T-helper 2 cell (primary cell): ENCODE measurements at regions not wholly inside any gene's neighbourhood (a gene's known extent, or its start where the extent isn't known, plus 50 kb on each side); places are given as distances from the start of the nearest gene placed in this dataset.

Source experiments
- DNase-seq, 5 experiments: peaks; one replicate each; pipeline versions ENCODE4 v3.0.0 to v3.0.0-alpha.2; 2012 to 2022

DNA sequence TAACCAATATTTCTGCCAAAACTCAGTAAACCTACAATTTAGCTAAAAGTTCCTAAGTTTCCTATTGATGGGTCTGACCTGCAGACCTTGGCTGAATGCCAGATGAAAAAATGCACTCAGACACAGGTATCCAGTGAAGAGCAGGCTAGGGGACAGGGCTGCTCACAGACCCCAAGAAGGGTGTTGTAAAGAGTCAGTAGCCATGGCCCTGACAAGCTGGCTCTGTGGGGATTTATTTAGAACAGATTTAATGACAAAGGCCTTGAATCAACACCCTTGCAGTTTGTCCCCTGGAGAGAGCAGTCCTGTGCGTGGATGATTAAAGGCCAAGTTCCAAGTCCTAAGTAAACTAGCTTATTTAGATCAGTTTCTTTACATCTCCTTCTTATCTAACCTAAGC is 1243.2 kb upstream of the ADGRL4 start:
- no peak for DNase-seq

DNA sequence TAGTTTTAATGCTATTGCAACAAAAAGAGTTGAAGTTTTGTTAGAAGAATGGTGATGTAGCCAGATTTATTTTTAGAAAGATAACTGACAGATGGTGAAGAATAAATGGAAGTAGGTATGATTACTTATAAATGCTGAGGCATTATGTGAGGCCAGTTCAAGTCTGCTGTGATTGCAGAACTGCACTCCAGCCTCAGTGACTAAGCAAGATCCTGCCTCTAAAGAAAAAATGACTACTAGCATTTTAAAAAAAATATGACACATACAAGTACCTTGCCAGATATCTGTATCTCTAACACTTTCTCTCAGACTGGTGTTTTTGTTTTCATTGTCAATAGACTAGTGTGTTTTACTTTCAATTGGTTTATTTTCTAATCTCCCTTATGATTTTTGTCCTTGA is 1242.4 kb upstream of the ADGRL4 start:
- no peak for DNase-seq

DNA sequence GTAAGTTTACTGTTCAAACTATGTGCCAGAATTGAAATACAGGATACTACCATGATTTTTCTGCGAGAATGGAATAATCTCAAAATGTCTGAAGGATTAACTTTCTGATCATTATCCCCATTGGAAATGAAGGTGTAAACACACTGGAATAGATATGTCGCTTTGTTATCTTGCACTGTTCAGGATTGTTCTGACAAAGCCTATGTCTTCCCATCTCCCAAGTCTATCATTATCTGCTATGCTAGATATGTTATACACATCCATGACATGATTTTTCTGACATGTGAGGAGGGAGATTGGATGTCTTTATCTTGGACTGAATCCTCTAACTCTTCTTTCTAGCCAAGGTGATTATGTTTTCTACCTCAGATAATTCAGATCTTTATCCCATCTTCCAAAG is 1239.3 kb upstream of the ADGRL4 start:
- DNase-seq = no peak

DNA sequence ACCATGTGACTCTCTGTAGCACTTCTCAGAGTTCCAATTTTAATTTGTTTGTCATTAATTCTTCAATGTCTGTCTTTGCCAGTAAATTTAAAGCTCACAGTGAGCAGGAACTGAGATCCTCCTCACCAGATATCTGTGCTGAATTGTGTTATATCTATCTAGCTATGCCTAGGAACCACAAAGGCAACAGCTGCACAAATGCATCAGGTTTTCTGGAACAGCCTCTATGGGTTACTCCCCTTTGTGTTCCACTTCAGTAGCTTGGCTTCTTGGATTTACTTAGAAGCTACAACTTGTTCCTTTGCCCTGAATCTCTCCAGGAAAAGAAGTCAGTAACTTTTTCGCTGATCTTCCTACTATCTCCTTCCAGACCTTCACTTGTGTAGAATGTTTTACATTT is 1237.8 kb upstream of the ADGRL4 start:
- no peak for DNase-seq

DNA sequence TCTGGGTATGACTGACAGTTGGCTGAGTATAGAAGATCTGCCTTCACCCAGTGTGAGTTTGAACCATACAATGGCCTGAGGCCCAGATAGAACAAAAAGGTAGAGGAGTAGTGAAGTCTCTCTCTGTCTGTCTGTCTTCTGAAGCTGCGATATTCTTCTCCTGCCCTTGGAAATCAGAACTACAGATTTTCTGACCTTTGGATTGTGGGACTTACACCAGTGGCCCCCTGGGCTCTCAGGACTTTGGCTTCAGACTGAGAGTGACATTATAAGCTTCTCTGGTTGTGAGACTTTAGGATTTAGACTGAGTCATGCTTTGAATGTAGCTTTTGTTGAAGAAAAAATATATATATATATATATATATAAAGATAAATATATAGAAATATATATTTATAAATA is 1235.0 kb upstream of the ADGRL4 start:
- no peak for DNase-seq

DNA sequence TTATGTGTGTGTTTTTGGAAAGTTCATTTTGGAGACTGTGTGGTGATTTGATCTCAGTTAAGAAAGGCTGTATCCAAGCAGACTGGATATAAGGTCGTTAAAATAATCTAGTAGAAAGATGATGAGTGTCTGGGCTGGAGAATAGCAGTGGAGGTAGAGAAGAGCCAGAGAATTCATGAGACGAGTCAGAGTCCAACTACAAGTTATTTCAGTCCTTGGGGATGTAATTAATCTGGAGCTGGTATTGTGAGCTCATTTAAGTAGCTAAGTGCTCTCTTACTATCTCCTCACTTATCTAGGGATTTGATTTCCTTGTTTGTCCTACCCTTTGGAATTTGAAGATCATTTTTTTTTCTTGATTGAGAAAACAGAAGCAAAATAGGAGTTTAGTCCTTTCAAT is 1219.0 kb upstream of the ADGRL4 start:
- DNase-seq = no peak

DNA sequence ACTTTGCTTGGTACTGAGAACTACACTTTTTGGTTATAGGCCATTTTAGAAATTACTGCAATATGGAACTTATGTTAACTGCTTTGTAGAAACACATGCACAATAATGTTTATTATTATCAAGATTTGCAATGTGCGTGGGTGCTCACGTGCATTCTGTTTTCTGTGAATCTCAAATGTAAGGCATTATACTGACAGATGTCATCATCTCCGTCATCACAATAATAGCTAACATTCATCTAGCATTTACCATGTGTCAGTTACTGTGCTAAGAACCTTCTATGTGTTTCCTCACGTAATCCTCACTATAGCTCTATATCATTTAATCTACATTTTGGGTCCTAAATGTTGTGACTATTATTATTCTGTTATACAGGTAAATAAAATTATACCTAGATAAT is 1214.8 kb upstream of the ADGRL4 start:
- DNase-seq = no peak

DNA sequence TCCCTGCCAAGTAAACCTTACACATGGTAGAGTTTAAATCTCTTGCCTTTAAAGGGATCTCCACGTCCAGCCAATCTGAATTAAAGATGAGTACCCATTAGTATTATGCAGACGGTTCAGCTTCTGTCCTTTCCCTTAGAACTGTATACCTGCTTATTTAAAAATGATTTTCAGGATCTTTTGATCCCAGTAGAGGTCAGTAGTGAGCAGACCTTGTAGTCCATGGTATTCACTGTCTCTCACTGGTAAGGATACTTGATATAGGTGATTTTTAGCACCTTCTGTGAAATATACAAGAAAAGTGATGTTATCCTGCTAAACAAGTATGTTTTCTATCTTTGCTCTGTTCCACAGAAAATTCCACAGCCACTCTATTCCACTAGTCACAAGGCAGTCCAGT is 1211.6 kb upstream of the ADGRL4 start:
- DNase-seq = peak in 1 of 5 experiments; percentile 1

DNA sequence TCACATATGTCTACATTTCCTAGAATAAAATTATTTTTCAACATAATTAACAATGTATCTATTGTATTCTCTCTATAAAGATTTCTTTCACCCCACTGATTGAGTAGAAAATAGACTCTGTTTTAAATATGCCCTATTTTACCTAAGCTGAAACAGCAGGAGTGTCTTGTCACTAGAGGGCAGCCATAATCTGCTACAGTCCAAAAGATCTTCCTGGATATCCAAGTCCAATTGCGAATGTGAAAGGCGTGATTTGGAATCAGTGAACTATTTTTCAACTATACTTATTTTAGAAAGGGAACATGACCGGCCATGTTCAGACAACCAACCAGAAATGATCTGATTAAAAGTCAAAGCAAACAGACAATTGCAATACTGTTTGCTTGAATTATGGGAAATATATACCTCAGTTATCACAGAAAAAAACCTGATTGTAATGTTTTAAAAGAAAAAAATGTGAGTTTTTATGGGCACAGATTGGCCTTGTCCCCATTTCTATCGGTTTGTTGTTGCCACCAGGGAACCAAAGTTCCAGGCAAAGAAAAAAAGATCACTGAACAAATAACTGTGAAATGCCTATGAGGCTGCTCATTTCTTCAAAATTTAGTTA is 1211.0 kb upstream of the ADGRL4 start:
- no peak for DNase-seq

DNA sequence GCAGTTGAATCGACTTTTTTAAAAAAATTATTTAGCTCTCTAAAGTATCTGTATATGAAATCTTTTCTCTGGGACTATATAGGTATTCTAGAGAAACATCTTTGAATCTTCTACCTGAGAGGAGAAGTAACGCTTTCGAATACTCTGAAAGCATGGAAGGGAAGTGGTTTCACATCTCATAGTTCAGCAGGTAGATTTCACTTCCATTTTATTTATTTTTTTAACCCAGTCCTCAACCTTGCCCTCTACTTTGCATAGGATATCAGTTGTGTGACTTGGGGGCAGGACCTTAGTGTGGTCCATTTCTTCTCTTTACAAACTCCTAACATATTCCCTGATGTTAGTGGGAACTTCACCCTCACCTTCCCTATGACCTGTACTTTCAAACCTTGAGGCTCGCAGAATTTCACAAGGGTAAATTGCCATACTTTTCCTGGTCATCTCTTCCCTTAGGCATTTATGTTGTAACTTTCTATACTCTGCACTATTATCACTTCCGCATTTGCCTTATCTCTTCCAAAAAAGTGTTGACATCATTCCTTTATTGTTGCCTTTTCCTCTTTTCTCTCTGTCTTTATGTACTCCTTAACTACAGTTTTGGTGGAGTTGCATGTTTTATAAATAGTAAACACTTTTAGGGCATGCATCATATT is 1208.5 kb upstream of the ADGRL4 start:
- no peak for DNase-seq

DNA sequence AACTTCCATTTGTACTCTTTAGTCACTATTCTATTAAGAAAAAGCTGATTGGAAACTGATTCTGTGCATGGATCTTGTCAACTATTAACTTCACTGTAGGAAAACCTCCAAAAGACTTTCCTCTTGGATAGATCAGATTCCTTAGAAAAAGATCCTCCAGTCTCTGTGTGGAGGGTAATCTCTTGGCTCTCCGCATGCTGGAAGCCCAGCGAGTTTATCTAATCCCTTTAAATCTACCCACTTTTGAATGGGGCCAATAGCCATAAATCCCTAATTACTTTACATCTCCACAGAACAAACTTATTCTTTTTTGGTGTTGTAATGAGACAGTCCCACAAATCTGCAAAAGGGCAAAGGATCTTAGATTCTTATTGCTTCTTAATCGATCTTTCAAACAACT is 1206.4 kb upstream of the ADGRL4 start:
- no peak for DNase-seq

DNA sequence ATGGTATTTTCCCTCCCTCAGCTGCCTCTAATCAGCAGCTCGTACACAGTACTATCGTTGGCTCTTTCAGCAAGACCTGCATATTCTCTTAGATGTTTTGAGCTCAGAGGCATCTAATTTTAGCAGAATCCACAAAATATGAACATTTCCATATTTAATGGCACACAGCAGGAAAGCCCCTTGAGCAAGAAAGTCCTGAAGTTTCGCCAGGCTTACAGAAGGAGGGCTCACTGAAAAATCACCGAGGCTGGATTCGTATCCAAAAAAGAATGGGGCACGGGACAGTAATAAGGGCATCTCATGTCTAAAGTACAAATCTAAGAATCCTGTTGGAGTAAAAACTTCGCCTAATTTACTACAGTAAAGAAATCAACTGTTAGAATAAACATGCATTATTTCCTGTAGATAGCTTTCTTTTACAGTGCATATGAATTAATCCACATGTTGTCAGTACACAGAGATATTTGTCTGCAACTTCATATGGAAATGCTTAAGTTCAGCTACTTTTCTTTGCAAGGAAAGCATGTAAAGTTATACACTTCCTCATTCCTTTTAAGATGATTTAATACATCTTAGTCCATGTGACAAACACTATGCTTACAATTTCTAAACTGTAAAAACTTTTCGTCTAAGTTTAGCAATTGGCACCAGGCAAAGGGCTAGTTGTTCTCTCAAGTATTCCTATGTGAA is 1205.3 kb upstream of the ADGRL4 start:
- DNase-seq = no peak

DNA sequence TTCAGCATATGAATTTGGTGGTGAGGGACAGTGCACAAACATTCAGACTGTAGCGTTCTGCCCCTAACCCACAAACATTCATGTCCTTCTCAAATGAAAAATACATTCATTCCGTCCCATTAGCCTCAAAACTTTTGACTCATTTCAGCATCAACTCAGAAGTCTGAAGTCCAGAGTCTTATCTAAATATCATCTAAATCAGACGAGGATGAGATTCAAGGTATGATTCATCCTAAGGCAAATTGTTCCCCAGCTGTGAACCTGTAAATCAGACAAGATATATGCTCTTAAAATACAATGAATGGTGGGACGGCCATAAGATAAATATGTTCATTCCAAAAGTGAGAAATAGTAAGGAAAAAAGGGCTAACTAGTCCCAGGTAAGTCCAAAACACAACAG is 1195.6 kb upstream of the ADGRL4 start:
- no peak for DNase-seq

DNA sequence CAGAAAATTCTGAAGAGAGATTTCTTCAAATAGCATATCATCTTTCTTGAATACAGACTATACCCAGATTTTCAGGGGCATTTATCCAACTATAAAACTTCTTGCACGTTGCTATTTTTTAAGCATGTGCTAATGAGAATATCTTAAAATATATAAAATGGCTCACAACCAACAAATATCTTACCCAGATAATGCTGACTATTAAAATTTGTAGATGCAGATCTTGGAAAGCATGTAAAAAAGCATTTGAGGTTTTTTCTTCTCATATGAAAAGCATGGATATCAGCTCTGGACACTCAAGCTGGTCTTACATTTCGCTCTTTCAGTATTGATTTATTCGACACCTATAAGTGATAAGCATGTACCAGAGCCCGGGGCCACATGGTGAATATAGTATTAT is 1187.7 kb upstream of the ADGRL4 start:
- DNase-seq = no peak

DNA sequence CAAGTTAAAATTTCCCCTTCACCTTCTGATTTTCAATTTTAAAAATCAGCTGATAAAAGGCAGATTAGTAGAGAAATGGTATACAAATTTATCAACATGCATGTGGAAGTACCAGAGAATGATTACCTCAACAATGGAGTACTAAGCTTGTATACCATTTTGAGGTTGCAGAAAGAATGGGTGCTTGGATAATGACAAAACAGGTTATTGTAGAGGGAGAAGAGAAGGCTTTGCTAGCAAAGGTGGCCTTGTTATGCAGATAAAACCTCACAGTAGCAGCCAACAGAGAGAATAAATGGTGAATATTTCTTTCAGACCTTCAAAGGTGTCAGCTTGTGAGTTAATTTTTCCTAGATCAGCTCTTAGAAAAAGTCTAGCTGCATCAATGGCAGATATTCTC is 1174.9 kb upstream of the ADGRL4 start:
- no peak for DNase-seq

DNA sequence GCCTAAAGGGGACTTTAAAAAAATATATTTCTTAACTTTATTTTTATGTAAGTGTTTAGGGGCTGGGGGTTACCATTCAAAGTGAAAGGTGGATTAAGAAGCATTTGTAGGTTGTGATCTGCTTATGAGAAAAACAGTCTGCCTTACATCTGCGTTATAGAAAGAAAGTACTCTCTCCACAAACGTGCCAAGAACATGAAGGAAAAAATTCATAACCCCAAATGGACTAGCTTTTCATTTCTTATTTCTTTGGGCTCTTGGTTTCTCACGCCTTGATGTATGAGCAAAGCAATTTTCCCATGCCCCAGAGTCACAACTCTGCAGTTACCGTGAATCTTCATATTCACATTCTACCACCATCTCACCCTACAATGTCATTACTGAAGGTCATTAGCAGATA is 1165.1 kb upstream of the ADGRL4 start:
- DNase-seq = no peak

DNA sequence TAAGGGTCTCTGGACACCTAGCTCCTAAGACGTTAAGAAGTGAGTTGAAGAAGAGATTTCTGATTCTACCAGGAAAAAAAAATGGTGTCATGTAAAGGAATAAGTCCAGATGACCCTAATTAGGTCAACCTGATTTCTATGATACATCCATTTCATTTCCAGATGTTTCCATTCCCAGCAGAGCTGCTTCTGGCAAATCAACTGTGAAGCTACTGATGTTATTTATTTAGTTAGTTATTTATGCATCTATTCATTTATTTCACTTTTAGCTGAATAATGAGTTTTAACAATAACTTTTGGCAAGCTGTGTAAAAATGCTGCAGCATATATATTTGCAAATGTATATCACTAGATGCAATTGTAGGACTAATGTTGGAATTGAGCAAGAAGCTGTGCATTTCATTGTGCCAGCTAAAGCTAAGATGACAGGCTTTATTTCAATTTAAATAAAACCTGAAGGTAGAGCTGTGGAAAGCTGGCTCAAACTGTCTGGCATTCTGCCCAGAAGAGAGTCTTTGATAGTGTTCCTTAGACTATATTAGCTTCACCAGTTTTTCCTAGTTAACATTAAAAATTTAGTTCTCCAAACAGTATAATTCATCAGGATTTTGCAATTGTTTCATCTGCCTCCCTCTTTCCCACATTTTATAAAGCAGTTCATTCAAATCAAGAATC is 1164.4 kb upstream of the ADGRL4 start:
- no peak for DNase-seq

DNA sequence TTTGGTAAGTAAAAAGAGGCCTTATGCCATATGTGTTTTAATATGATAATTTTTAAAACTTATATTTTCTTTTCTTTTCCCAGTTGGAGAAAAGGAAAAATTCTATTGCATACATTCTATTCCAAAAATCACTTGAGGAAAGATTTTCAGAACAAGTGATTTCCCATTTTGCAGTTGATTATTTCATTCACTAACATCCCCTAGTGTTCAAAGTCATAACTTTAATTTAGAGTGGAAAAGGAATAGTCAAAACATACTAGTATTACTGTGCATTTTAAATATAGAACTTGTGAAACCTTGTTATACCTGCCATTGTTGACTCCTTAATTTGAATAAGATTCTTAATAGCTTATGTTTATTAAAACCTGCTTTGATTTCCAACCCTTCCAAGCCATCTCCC is 1157.6 kb upstream of the ADGRL4 start:
- DNase-seq = no peak

DNA sequence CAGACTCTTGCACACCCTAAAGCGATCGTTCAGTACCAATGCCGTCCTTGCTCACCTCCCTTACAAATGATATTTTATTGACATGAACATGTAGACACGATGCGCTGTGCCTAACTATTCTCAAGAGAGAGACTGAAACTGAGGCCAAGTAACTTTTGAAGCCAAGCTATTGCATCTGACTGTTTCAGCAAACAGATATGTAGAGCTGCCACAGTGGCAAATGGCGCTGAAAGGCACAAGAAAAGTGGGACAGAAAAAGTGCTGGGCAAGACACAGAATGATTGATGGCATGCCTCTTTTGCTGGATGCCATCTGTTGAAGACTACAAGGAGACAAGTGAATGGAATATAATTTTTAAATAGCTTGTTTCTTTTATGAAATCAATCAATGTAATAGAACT is 1157.2 kb upstream of the ADGRL4 start:
- no peak for DNase-seq

DNA sequence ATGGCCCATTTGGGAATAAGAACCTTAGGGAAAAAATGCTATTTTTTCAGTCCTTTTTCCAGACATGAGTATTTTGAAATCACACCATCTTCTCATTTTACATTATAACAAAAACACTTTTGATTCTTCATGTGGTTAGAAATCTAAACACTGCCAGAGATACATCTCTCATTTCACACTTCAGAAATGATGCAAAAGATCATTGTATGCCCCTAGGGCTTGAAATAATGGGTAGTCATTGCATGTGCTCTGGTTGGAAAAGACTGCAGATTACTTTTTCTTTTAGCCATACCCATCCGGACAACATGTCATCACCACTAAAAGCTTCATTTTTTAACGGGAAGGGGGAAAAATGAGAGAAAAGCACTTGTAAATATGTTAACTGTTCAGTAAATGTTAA is 1152.2 kb upstream of the ADGRL4 start:
- DNase-seq = no peak

DNA sequence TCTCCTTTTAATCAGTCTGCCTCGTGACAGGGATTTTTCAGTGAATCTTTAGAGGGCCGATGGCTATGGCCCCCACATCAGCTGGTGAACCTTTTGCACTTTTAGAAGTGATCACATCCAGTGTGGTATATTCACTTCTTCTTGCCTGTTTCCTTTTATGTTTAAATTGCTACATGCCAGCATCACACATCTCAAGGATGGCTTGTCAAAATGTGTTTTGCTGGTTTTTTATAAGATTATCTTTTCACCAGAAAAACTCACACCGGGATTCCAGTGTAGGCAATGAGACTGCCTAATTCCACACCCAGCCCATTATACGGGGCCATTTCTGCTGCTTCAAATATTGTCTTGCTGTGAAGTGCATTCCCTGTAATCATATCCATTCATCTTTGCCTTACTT is 1151.7 kb upstream of the ADGRL4 start:
- DNase-seq = no peak

DNA sequence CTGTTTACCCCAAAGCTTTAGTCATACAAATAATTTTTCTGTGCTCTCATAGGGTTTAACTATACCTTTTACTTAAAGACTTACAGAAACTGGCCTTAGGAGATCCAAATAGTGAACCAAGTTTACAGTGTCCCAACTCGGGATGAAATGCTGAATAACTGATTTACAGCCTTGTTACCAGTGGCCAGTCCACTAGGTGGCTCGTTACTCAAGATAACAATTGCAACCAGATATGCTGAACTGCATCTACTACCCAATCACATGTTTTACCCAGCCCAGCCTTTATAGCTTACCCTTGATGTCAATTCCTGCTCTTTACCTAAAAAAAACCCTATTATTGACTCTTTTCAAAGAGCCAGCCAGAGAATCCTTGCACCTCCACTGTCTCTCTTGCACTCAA is 1148.8 kb upstream of the ADGRL4 start:
- DNase-seq = no peak

DNA sequence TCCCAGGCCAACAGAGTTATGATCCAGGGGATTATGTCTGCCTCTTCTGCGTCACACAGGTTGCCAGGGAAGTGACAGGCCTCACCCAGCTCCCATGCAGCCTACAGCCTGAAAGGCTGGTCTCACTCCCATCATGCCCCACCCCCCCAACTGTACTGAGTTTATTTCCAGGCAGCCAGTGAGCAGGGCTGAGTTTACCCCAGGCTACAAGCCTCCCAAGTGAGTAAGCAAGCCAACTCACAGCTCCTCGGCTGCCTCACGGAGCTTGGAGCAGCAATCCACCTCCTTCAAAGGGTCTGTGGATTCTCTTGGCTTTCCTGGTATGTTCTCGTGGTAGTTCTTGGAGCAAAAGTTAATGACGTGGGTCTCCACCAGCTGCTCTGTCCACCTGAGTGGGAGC is 1147.6 kb upstream of the ADGRL4 start:
- DNase-seq = no peak

DNA sequence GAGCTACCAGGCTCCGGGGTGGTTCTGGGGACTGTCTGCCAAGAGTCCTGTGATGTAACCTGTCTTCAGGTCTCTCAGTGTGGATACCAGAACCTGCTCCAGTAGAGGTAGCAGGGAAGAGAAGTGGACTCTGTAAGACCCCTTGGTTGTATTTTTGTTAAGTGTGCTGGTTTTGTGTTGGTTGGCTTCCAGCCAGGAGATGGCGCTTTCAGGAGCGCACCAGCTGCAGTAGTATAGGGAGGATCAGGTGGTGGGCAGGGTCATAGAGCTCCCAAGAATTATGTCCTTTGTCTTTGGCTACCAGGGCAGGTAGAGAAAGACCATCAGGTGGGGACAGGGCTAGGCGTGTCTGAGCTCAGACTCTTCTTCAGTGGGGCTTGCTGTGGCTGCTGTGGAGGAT is 1147.2 kb upstream of the ADGRL4 start:
- no peak for DNase-seq
